ENCODE measurements at regions not wholly inside any gene's neighbourhood (a gene's known extent, or its start where the extent isn't known, plus 50 kb on each side); places are given as distances from the start of the nearest gene placed in this dataset.

DNA sequence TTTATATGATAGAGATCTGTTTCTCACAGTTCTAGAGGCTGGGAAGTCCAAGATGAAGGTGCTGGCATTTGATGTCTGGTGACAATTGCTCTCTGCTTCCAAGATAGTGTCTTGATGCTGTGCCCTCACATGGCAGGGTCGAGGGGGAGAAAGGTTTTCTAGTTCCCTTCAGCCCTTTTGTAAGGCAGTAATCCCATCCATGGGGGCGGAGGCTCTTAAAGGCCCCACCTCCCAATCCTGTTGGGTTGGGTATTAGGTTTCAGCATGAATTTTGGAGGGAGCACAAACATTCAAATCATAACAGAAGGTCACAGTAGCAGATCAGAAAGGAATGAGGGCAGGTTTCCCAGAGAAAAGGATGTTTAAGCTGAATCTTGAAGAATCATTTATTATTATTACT lies 601.7 kb upstream of the ZNF717 start:
- ATAC-seq (ENCODE audit: insufficient number of reproducible peaks, low FRiP score, low read depth): no peak
- H3K27ac ChIP-seq: no peak overlapping the region
- no peak overlapping the region for H3K4me3 ChIP-seq
- no peaks in the 10 kb centered on the region for H3K27me3 ChIP-seq (replicated peaks; ENCODE audit: insufficient read depth)
- DNase-seq (ENCODE audit: low spot score): no peak
- H3K4me1 ChIP-seq (ENCODE audit: control insufficient read depth in 1 of 2, low read depth in 2 of 2): no peaks in the 10 kb centered on the region
- no peaks in the 10 kb centered on the region for H3K9me3 ChIP-seq
- TF ChIP-seq, protein P1, sequence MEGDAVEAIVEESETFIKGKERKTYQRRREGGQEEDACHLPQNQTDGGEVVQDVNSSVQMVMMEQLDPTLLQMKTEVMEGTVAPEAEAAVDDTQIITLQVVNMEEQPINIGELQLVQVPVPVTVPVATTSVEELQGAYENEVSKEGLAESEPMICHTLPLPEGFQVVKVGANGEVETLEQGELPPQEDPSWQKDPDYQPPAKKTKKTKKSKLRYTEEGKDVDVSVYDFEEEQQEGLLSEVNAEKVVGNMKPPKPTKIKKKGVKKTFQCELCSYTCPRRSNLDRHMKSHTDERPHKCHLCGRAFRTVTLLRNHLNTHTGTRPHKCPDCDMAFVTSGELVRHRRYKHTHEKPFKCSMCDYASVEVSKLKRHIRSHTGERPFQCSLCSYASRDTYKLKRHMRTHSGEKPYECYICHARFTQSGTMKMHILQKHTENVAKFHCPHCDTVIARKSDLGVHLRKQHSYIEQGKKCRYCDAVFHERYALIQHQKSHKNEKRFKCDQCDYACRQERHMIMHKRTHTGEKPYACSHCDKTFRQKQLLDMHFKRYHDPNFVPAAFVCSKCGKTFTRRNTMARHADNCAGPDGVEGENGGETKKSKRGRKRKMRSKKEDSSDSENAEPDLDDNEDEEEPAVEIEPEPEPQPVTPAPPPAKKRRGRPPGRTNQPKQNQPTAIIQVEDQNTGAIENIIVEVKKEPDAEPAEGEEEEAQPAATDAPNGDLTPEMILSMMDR (IDR thresholded peaks at IDR 0.05): no peak
- H3K36me3 ChIP-seq: no peaks in the 10 kb centered on the region

DNA sequence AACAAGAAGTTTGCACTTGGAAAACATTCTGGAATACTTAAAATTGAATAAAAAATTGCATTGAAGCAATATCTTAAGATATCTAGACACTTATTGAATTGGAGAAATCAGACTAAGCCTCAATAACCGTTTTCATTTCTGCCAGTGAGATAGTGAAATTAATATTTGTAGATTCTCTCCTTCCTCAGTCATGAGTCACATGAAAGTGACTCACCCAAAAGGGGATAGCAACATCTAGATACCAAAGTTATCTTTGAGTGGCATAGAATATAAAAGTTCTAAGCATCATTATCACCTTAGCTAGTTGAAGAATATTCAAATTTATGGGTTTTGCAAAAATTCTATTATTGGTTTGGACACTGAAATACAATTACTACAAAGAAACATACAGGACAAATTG lies 614.8 kb upstream of the ZNF717 start:
- DNase-seq (ENCODE audit: low spot score): no peak
- no peaks in the 10 kb centered on the region for H3K4me1 ChIP-seq (ENCODE audit: control insufficient read depth in 1 of 2, low read depth in 2 of 2)
- H3K36me3 ChIP-seq: no peaks in the 10 kb centered on the region
- H3K27me3 ChIP-seq (replicated peaks; ENCODE audit: insufficient read depth): no peaks in the 10 kb centered on the region
- H3K9me3 ChIP-seq: no peaks in the 10 kb centered on the region
- TF ChIP-seq, protein P1 (IDR thresholded peaks at IDR 0.05): no peak
- no peak overlapping the region for H3K4me3 ChIP-seq
- ATAC-seq (ENCODE audit: insufficient number of reproducible peaks, low FRiP score, low read depth): no peak
- no peak overlapping the region for H3K27ac ChIP-seq

GRCh38 chr3:76402926-76403325 lies 617.6 kb upstream of the ZNF717 start:
- Histone ChIP-seq H3K4me1 (ENCODE audit: control insufficient read depth in 1 of 2, low read depth in 2 of 2) (no peaks in the 10 kb centered on the region), H3K9me3 (no peaks in the 10 kb centered on the region), H3K27ac (no peak overlapping the region), H3K36me3 (no peaks in the 10 kb centered on the region), H3K4me3 (no peak overlapping the region), H3K27me3 (replicated peaks; ENCODE audit: insufficient read depth) (no peaks in the 10 kb centered on the region)
- DNase-seq (ENCODE audit: low spot score) (no peak), ATAC-seq (ENCODE audit: insufficient number of reproducible peaks, low FRiP score, low read depth) (no peak)
- TF ChIP-seq, protein P1 (IDR thresholded peaks at IDR 0.05): no peak

DNA sequence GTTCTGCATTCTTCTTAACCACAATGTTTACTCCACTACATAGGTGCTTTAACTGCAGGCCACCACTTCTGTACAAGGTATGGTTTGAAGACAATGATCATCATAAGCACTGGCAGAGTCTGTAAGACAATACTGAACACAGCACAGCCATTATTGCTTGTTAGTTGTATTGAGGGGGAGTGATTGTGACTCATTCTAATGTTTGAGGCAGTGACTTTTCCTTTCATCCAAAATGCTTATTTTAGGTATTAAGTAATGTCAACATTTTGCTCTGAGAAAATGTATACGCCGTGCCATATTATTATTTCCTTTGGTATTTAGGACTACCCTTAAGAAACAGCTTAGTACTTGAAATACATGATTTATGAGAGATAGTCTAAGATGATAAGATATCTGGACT lies 618.2 kb upstream of the ZNF717 start:
- Histone ChIP-seq H3K9me3 (no peaks in the 10 kb centered on the region), H3K4me3 (no peak overlapping the region), H3K36me3 (no peaks in the 10 kb centered on the region), H3K4me1 (ENCODE audit: control insufficient read depth in 1 of 2, low read depth in 2 of 2) (no peaks in the 10 kb centered on the region), H3K27me3 (replicated peaks; ENCODE audit: insufficient read depth) (no peaks in the 10 kb centered on the region), H3K27ac (no peak overlapping the region)
- ATAC-seq (ENCODE audit: insufficient number of reproducible peaks, low FRiP score, low read depth) (no peak), DNase-seq (ENCODE audit: low spot score) (no peak)
- TF ChIP-seq, protein P1 (IDR thresholded peaks at IDR 0.05): no peak

- no peak overlapping the region for H3K4me3 ChIP-seq
- H3K4me1 ChIP-seq (ENCODE audit: control insufficient read depth in 1 of 2, low read depth in 2 of 2): no peaks in the 10 kb centered on the region
- no peaks in the 10 kb centered on the region for H3K27me3 ChIP-seq (replicated peaks; ENCODE audit: insufficient read depth)
- no peak for DNase-seq (ENCODE audit: low spot score)
- no peak for ATAC-seq (ENCODE audit: insufficient number of reproducible peaks, low FRiP score, low read depth)
- H3K36me3 ChIP-seq: no peaks in the 10 kb centered on the region
- TF ChIP-seq, protein P1 (IDR thresholded peaks at IDR 0.05): no peak
- H3K9me3 ChIP-seq: no peaks in the 10 kb centered on the region
- no peak overlapping the region for H3K27ac ChIP-seq
These were observed 619.8 kb upstream of the ZNF717 start for GRCh38 chr3:76405196-76405595.

All from thoracic aorta (tissue), 2 donors.